Activated CD4-positive, alpha-beta memory T cell treated with anti-CD3 and anti-CD28 coated beads for 36 hours (primary cell): ENCODE measurements at regions not wholly inside any gene's neighbourhood (a gene's known extent, or its start where the extent isn't known, plus 50 kb on each side); places are given as distances from the start of the nearest gene placed in this dataset.
A peak's percentile ranks its signal among the peaks of the same experiment; 100 is the strongest.

Source experiments
- CTCF ChIA-PET: fragments of 350-600 bp; sonication (Branson Sonifier 250); formaldehyde crosslinking; loops from one replicate; lab custom pipeline; 2021; ENCODE audit warnings: antibody characterized with exemption, inconsistent platforms; lab: Charles Lee
- POLR2A ChIA-PET: fragments of 350-600 bp; sonication (Branson Sonifier 250); formaldehyde crosslinking; loops from one replicate; lab custom pipeline; 2021; ENCODE audit warnings: antibody characterized with exemption; lab: Charles Lee
- DNase-seq: peaks from one replicate; pipeline ENCODE4 v3.0.0-alpha.2; 2020
- H3K27ac Mint-ChIP-seq: one replicate; pipeline ENCODE4 v1.8.0; 2021; ENCODE audit warnings: mixed read lengths
- H3K27me3 Mint-ChIP-seq: one replicate; pipeline ENCODE4 v1.8.0; 2021; ENCODE audit warnings: mixed read lengths
- H3K36me3 Mint-ChIP-seq: one replicate; pipeline ENCODE4 v1.8.0; 2021; ENCODE audit warnings: mixed read lengths
- H3K4me1 Mint-ChIP-seq: one replicate; pipeline ENCODE4 v1.8.0; 2021; ENCODE audit warnings: low read depth, mixed read lengths
- H3K4me3 Mint-ChIP-seq: one replicate; pipeline ENCODE4 v1.8.0; 2021; ENCODE audit warnings: mild to moderate bottlenecking, mixed read lengths
- H3K9me3 Mint-ChIP-seq: one replicate; pipeline ENCODE4 v1.8.0; 2021; ENCODE audit warnings: mixed read lengths
- intact Hi-C: fragments of 100-400 bp; cut with micrococcal nuclease; formaldehyde crosslinking; loops from one replicate; pipeline ENCODE4 v1.15.1; 2023

DNA sequence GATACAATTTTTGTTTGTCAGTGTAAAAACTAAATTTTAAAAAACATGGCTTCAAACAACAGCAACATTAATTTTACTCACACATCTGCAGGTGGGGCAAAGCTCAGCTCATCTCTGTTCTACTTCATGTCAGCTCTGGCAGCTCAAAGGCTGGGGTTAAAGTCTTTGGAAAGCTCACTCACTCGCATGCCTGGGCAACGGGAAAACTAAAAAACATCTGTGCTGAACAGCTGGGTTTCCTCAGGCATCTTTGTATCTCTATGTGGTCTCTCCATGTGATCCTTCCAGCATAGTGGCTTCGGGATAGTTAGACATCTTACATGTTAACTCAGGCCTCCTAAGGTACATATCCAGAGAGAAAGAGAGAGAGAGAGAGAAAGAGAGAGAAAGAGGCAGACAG lies 499.6 kb downstream of the RFPL4B start:
- Mint-ChIP-seq H3K36me3 (no peaks in the 10 kb centered on the region), H3K4me3 (no peak overlapping the region), H3K9me3 (peaks cover 11% of the 10 kb centered on the region), H3K27ac (no peak overlapping the region), H3K4me1 (no peaks in the 10 kb centered on the region), H3K27me3 (no peaks in the 10 kb centered on the region)
- DNase-seq = no peak
- ChIA-PET POLR2A (no interaction called here), CTCF (no interaction called here)
- intact Hi-C loops = no loop called here

DNA sequence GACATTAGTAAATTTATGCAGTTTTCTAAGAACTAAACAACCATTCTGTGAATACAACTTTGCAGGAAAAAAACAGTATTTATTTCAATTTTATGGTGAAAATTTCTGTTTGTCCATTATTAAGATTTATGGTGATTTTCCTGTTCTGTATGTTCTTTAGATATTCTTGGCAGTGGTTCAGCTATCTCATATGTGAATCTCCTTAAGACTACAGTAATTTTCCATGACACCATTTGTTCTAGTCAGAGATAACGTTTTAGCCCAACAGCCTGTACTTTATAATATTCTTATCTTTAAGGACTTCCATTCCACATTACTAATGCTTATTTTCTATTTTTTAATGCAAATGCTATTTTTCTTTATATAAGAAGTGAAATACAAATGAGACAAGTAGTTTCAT lies 504.0 kb downstream of the RFPL4B start:
- CTCF ChIA-PET = no interaction called here
- Mint-ChIP-seq H3K27me3 (no peaks in the 10 kb centered on the region), H3K4me3 (no peak overlapping the region), H3K36me3 (no peaks in the 10 kb centered on the region), H3K9me3 (peaks cover 2% of the 10 kb centered on the region), H3K27ac (no peak overlapping the region), H3K4me1 (no peaks in the 10 kb centered on the region)
- POLR2A ChIA-PET = no interaction called here
- DNase-seq = no peak
- intact Hi-C loops = no loop called here

DNA sequence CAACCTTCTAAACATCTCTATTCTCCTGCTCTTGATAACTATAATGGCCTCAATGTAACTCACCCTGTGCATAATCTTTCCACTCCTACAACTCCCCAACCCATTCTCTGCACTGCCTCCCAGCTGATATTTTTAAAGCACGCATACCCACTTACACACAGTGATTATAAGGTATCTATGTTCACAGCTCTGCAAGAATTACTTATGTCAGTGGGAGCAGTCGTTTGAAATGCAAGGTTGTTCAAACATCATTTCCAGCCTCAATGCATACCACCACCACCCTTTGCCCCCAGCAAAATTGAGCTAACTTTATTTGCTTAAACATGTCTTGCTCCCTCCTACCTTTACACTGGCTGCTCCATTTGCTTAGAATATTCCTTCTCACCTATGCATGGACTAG lies 506.0 kb downstream of the RFPL4B start:
- H3K27me3 Mint-ChIP-seq = no peaks in the 10 kb centered on the region
- ChIA-PET POLR2A (no interaction called here), CTCF (no interaction called here)
- H3K4me3 Mint-ChIP-seq = no peak overlapping the region
- no peak for DNase-seq
- peaks cover 2% of the 10 kb centered on the region for H3K9me3 Mint-ChIP-seq
- intact Hi-C loops = no loop called here
- H3K4me1 Mint-ChIP-seq = no peaks in the 10 kb centered on the region
- no peak overlapping the region for H3K27ac Mint-ChIP-seq
- no peaks in the 10 kb centered on the region for H3K36me3 Mint-ChIP-seq

- DNase-seq = no peak
- Mint-ChIP-seq H3K27me3 (no peaks in the 10 kb centered on the region), H3K27ac (no peak overlapping the region), H3K4me1 (no peaks in the 10 kb centered on the region), H3K4me3 (no peak overlapping the region), H3K36me3 (no peaks in the 10 kb centered on the region), H3K9me3 (no peaks in the 10 kb centered on the region)
- intact Hi-C loops = no loop called here
- ChIA-PET CTCF (no interaction called here), POLR2A (no interaction called here)
Observed at GRCh38 chr6:112863753-112864152, 516.6 kb downstream of the RFPL4B start.

DNA sequence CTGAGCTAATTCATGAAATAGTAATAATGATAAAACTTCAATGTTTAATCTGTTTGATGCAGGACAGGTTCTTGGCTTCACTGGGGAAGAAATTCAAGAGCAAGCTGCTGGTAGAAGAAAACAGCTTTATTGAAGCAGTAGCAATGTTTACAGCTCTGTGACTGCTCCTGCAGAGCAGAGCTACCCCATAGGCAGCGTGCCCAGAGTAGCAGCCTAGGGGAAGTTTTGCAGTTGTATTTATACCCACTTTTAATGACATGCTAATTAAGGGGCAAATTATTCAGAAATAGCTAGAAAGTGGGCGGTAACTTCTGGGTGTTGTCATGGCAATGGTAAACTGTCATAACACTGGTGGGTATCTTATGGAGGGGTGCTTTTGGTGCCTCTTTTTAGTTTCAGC lies 518.0 kb downstream of the RFPL4B start:
- no peaks in the 10 kb centered on the region for H3K4me1 Mint-ChIP-seq
- CTCF ChIA-PET = no interaction called here
- peaks cover 9% of the 10 kb centered on the region for H3K9me3 Mint-ChIP-seq

DNA sequence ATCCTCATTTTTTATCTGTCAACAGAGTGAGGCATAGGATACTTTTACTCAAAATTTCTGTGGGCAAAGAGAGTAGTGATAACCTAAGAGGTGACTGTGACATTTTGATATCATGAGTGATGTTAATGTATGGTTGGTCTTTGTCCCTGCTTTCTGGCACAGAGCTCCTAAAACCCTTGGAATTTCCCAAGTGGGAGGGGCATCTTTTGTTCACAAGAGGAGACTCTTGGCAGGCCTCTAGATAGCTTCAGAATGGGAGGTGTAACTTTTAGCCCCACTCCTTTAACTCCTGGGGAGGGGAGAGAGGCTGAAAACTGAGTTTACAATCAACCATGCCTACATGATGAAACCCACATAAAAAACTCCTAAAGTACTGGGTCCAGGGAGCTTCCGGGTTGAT lies 527.8 kb downstream of the RFPL4B start:
- Mint-ChIP-seq H3K9me3 (peaks cover 18% of the 10 kb centered on the region), H3K27ac (no peak overlapping the region), H3K27me3 (no peaks in the 10 kb centered on the region), H3K4me1 (no peaks in the 10 kb centered on the region), H3K36me3 (no peaks in the 10 kb centered on the region), H3K4me3 (no peak overlapping the region)
- intact Hi-C loops = no loop called here
- no peak for DNase-seq
- CTCF ChIA-PET = no interaction called here
- POLR2A ChIA-PET = no interaction called here

More for the DNA sequence above, 518.0 kb downstream of the RFPL4B start:
- POLR2A ChIA-PET = no interaction called here
- no peaks in the 10 kb centered on the region for H3K27me3 Mint-ChIP-seq
- no peak overlapping the region for H3K4me3 Mint-ChIP-seq
- H3K27ac Mint-ChIP-seq = no peak overlapping the region
- intact Hi-C loops = no loop called here
- no peak for DNase-seq
- H3K36me3 Mint-ChIP-seq = no peaks in the 10 kb centered on the region

- Mint-ChIP-seq H3K9me3 (peaks cover 5% of the 10 kb centered on the region), H3K27ac (no peak overlapping the region), H3K4me1 (no peaks in the 10 kb centered on the region), H3K4me3 (no peak overlapping the region), H3K36me3 (no peaks in the 10 kb centered on the region), H3K27me3 (no peaks in the 10 kb centered on the region)
- intact Hi-C loops = no loop called here
- ChIA-PET POLR2A (no interaction called here), CTCF (no interaction called here)
- DNase-seq = no peak
Observed at GRCh38 chr6:112877134-112878100, 530.3 kb downstream of the RFPL4B start.

GRCh38 chr6:112879920-112880413 lies 532.8 kb downstream of the RFPL4B start:
- Mint-ChIP-seq H3K4me3 (no peak overlapping the region), H3K27ac (no peak overlapping the region), H3K9me3 (peaks cover 2% of the 10 kb centered on the region), H3K4me1 (no peaks in the 10 kb centered on the region), H3K36me3 (no peaks in the 10 kb centered on the region), H3K27me3 (no peaks in the 10 kb centered on the region)
- CTCF ChIA-PET = no interaction called here
- peak; percentile 26 for DNase-seq
- POLR2A ChIA-PET = no interaction called here
- intact Hi-C loops = no loop called here

DNA sequence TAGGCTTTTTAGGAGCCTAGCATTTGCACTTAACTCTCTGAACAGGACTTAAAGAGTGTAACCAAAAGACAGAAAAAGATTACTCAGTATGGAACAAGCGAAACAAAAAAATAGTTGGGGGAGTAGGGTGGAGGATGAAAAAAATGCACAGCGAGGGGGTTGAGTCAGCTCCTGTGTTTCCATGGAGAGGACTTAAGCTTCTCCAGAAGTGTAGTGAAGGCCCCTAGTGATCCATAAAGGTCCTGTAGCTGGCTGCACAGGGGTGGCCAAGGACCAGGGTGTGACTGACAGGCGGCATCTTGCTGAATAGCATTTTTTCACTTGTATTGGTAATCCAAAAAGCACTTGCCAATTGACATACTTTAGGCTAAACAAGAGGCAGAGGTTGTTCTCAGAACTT lies 533.9 kb downstream of the RFPL4B start:
- ChIA-PET CTCF (interaction anchor here (0.5 kb wide), 1 partner anchor 40 kb away, joined by 4 read pairs; no protein-coding TSS in a partner anchor), POLR2A (no interaction called here)
- Mint-ChIP-seq H3K27me3 (no peaks in the 10 kb centered on the region), H3K4me3 (no peak overlapping the region), H3K36me3 (no peaks in the 10 kb centered on the region), H3K27ac (no peak overlapping the region), H3K9me3 (peaks cover 5% of the 10 kb centered on the region), H3K4me1 (no peaks in the 10 kb centered on the region)
- no peak for DNase-seq
- intact Hi-C loops = no loop called here

DNA sequence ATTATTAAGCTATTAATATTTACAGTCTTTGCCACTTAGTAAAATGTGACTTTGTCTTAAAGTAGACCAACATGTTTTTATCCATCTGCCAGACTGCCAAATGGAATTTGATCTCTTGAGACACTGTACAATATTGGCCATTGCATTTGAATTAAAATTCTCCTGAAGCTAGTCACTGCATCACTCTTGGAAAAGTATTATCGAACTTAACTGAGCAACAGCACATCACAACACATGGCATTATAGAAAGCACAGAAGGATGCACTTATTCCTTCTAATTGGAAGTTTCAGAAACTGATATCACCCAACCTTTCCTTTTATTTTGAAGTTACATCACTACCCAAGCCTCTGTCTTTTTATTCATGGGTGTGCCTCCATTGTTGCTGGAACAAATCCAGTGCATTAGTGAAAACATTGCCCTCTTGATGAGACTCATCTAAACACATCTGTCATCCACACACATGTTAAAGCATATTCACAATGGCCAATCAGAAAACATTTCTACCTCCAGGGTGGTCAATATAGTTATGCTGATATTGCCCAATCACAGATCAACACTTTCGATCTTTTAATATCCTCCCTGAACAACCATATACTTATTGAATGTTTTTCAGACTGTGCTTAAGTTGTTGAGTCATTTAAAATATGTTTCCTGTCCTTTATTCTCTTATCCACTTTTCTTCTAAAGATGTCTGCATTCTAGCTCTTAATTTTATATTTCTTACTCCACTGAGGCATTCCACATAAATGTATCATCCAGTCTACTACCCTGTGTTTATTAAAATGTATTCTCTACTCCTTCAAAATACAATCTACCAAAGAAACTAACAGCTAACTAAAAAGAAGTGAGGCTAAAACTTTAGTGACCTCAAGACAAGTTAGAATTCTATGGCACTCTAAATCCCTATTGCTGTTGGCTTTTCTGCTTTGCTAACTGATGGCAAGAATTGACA lies 535.0 kb downstream of the RFPL4B start:
- H3K4me1 Mint-ChIP-seq = no peaks in the 10 kb centered on the region
- CTCF ChIA-PET = no interaction called here
- intact Hi-C loops = no loop called here

GRCh38 chr6:112883095-112883494 lies 536.0 kb downstream of the RFPL4B start:
- no peak overlapping the region for H3K4me3 Mint-ChIP-seq
- H3K4me1 Mint-ChIP-seq = no peaks in the 10 kb centered on the region
- ChIA-PET POLR2A (no interaction called here), CTCF (no interaction called here)
- no peak for DNase-seq
- H3K27me3 Mint-ChIP-seq = no peaks in the 10 kb centered on the region
- peaks cover 5% of the 10 kb centered on the region for H3K9me3 Mint-ChIP-seq
- no peak overlapping the region for H3K27ac Mint-ChIP-seq
- intact Hi-C loops = no loop called here
- H3K36me3 Mint-ChIP-seq = no peaks in the 10 kb centered on the region

More for the DNA sequence above, 535.0 kb downstream of the RFPL4B start:
- Mint-ChIP-seq H3K27me3 (no peaks in the 10 kb centered on the region), H3K4me3 (no peak overlapping the region), H3K36me3 (no peaks in the 10 kb centered on the region), H3K27ac (no peak overlapping the region), H3K9me3 (peaks cover 5% of the 10 kb centered on the region)
- POLR2A ChIA-PET = no interaction called here
- DNase-seq = no peak

DNA sequence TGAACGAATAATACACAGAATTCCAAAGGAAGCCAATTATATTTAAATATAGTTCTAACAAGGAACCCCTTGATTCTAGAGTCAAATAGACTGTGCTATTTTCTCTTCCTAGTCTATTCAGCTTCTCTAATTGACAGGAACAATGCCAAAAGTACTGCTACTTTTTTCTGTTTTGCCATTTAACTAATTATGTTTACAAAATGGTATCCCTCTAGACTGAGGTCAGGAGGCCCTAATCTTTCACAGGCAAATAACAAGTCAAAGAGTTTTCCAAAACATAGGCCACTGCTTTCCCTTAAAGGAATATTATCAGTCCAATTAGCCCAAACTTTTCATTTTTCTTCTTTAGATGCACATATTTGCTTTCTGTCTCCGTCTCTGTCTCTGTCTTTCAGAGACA lies 539.3 kb downstream of the RFPL4B start:
- Mint-ChIP-seq H3K36me3 (no peaks in the 10 kb centered on the region), H3K27ac (no peak overlapping the region), H3K4me1 (no peaks in the 10 kb centered on the region), H3K9me3 (peaks cover 3% of the 10 kb centered on the region), H3K27me3 (no peaks in the 10 kb centered on the region), H3K4me3 (no peak overlapping the region)
- DNase-seq = no peak
- intact Hi-C loops = no loop called here
- POLR2A ChIA-PET = no interaction called here
- CTCF ChIA-PET = no interaction called here
